Gastrocnemius medialis (tissue), 4 donors: ENCODE measurements at regions not wholly inside any gene's neighbourhood (a gene's known extent, or its start where the extent isn't known, plus 50 kb on each side); places are given as distances from the start of the nearest gene placed in this dataset.

Source experiments
- CTCF ChIP-seq, 5 experiments: fragments of 450-650 bp in 3 of 5; fragments of 200-600 bp in 2 of 5; sonication (generic) in 2 of 5; IDR thresholded peaks in 4 of 5; conservative IDR thresholded peaks in 1 of 5; 1 replicate in 4 of 5; 2 replicates in 1 of 5; pipeline ENCODE4 v1.5.1; 2016 to 2019; ENCODE audit warnings: antibody characterized with exemption in 5 of 5, mild to moderate bottlenecking in 3 of 5, moderate library complexity in 3 of 5
- POLR2A ChIP-seq, 2 donors: fragments of 450-650 bp; IDR thresholded peaks; one replicate each; pipeline ENCODE4 v1.6.1; 2017; ENCODE audit warnings: antibody characterized with exemption in 2 of 2, mild to moderate bottlenecking in 2 of 2, moderate library complexity in 2 of 2

- TF ChIP-seq CTCF (IDR thresholded peaks at IDR 0.05 in 4 of 5, conservative IDR thresholded peaks at IDR 0.05 in 1 of 5) (no peak), POLR2A (IDR thresholded peaks at IDR 0.05) (no peak)
Observed at GRCh38 chr4:185885075-185885474, 73.1 kb upstream of the SORBS2 start.
